Caki2 (cell line): ENCODE measurements at regions not wholly inside any gene's neighbourhood (a gene's known extent, or its start where the extent isn't known, plus 50 kb on each side); places are given as distances from the start of the nearest gene placed in this dataset.
"Not testable (repeated sequence)": the region's sequence is repeated elsewhere in the genome, so short reads cannot be mapped to it uniquely, and the experiment has no call there.

ENCODE experiments used
- DNase-seq: peaks from one replicate; pipeline ENCODE4 v3.0.0-alpha.2; 2015; ENCODE audit warnings: low read depth
- in situ Hi-C: cut with HindIII; loops from 2 replicates; pipeline ENCODE4 v1.10.0; 2016; ENCODE audit warnings: low sequenced_read_pairs, low pct_unique_long_range_greater_than_20kb, mixed read lengths

- in situ Hi-C loops = no loop called here
- no peak for DNase-seq
Observed at GRCh38 chr5:120886351-120886860, 422.3 kb downstream of the PRR16 start.

GRCh38 chr5:120895660-120896059 is 431.6 kb downstream of the PRR16 start:
- no peak for DNase-seq
- in situ Hi-C loops = no loop called here

GRCh38 chr5:120901199-120901598 is 437.1 kb downstream of the PRR16 start:
- no peak for DNase-seq
- in situ Hi-C loops = no loop called here

- no peak for DNase-seq
- in situ Hi-C loops = no loop called here
Observed at GRCh38 chr5:120907953-120908352, 443.9 kb downstream of the PRR16 start.

GRCh38 chr5:120910629-120911028 is 446.5 kb downstream of the PRR16 start:
- DNase-seq = no peak
- in situ Hi-C loops = no loop called here

- DNase-seq = no peak
- in situ Hi-C loops = no loop called here
Observed at GRCh38 chr5:120913396-120913795, 449.3 kb downstream of the PRR16 start.

- DNase-seq = no peak
- in situ Hi-C loops = no loop called here
Observed at GRCh38 chr5:120917214-120917758, 453.2 kb downstream of the PRR16 start.

- in situ Hi-C loops = no loop called here
- DNase-seq = no peak
Observed at GRCh38 chr5:120919017-120919416, 454.9 kb downstream of the PRR16 start.

- in situ Hi-C loops = no loop called here
- no peak for DNase-seq
Observed at GRCh38 chr5:120923026-120923425, 458.9 kb downstream of the PRR16 start.

GRCh38 chr5:120926471-120926870 is 462.4 kb downstream of the PRR16 start:
- DNase-seq = no peak
- in situ Hi-C loops = no loop called here

- no peak for DNase-seq
- in situ Hi-C loops = no loop called here
Observed at GRCh38 chr5:120927950-120928530, 463.9 kb downstream of the PRR16 start.

- no peak for DNase-seq
- in situ Hi-C loops = no loop called here
Observed at GRCh38 chr5:120932480-120932879, 468.4 kb downstream of the PRR16 start.

GRCh38 chr5:120934031-120934430 is 469.9 kb downstream of the PRR16 start:
- no peak for DNase-seq
- in situ Hi-C loops = no loop called here

GRCh38 chr5:120936652-120937051 is 472.6 kb downstream of the PRR16 start:
- in situ Hi-C loops = no loop called here

GRCh38 chr5:120938604-120939003 is 474.5 kb downstream of the PRR16 start:
- no peak for DNase-seq
- in situ Hi-C loops = no loop called here

More at GRCh38 chr5:120936652-120937051, 472.6 kb downstream of the PRR16 start:
- DNase-seq = no peak

GRCh38 chr5:120942596-120943350 is 478.7 kb downstream of the PRR16 start:
- DNase-seq = no peak
- in situ Hi-C loops = no loop called here

- in situ Hi-C loops, DNase-seq: not testable (repeated sequence)
Observed at GRCh38 chr5:120949596-120949995, 485.5 kb downstream of the PRR16 start.

GRCh38 chr5:120953445-120953844 is 489.3 kb downstream of the PRR16 start:
- in situ Hi-C loops, DNase-seq: not testable (repeated sequence)

GRCh38 chr5:120954255-120954654 is 490.2 kb downstream of the PRR16 start:
- DNase-seq = no peak
- in situ Hi-C loops = no loop called here
